ENCODE measurements at regions not wholly inside any gene's neighbourhood (a gene's known extent, or its start where the extent isn't known, plus 50 kb on each side); places are given as distances from the start of the nearest gene placed in this dataset.

- Histone ChIP-seq H3K36me3 (ENCODE audit: control insufficient read depth in 2 of 2, insufficient read depth in 2 of 2, low read length in 2 of 2) (no peaks in the 10 kb centered on the region), H3K27me3 (ENCODE audit: control insufficient read depth in 2 of 2, insufficient read depth in 2 of 2, low read length in 2 of 2) (no peaks in the 10 kb centered on the region), H3K9me3 (ENCODE audit: control insufficient read depth in 2 of 2, low read length in 2 of 2) (no peaks in the 10 kb centered on the region), H3K4me3 (ENCODE audit: low read length in 2 of 2) (no peak overlapping the region), H3K9ac (ENCODE audit: low read depth in 1 of 2, low read length in 2 of 2) (no peak overlapping the region), H3K27ac (ENCODE audit: low read depth in 2 of 2, low read length in 2 of 2) (no peak overlapping the region), H3K4me1 (ENCODE audit: control insufficient read depth in 2 of 2, insufficient read depth in 2 of 2, low read length in 2 of 2) (no peaks in the 10 kb centered on the region)
Observed at GRCh38 chr17:6233339-6233738, 163.2 kb downstream of the WSCD1 start.

GRCh38 chr17:6232732-6233101 is 162.5 kb downstream of the WSCD1 start:
- H3K9me3 ChIP-seq (ENCODE audit: control insufficient read depth in 2 of 2, low read length in 2 of 2): no peaks in the 10 kb centered on the region
- H3K4me1 ChIP-seq (ENCODE audit: control insufficient read depth in 2 of 2, insufficient read depth in 2 of 2, low read length in 2 of 2): no peaks in the 10 kb centered on the region

GRCh38 chr17:6231886-6232731 is 161.9 kb downstream of the WSCD1 start:
- Histone ChIP-seq H3K9me3 (ENCODE audit: control insufficient read depth in 2 of 2, low read length in 2 of 2) (no peaks in the 10 kb centered on the region), H3K27me3 (ENCODE audit: control insufficient read depth in 2 of 2, insufficient read depth in 2 of 2, low read length in 2 of 2) (no peaks in the 10 kb centered on the region), H3K4me1 (ENCODE audit: control insufficient read depth in 2 of 2, insufficient read depth in 2 of 2, low read length in 2 of 2) (no peaks in the 10 kb centered on the region), H3K4me3 (ENCODE audit: low read length in 2 of 2) (no peak overlapping the region), H3K36me3 (ENCODE audit: control insufficient read depth in 2 of 2, insufficient read depth in 2 of 2, low read length in 2 of 2) (no peaks in the 10 kb centered on the region), H3K9ac (ENCODE audit: low read depth in 1 of 2, low read length in 2 of 2) (no peak overlapping the region), H3K27ac (ENCODE audit: low read depth in 2 of 2, low read length in 2 of 2) (no peak overlapping the region)

More at GRCh38 chr17:6232732-6233101, 162.5 kb downstream of the WSCD1 start:
- H3K27ac ChIP-seq (ENCODE audit: low read depth in 2 of 2, low read length in 2 of 2): no peak overlapping the region
- H3K9ac ChIP-seq (ENCODE audit: low read depth in 1 of 2, low read length in 2 of 2): no peak overlapping the region
- H3K27me3 ChIP-seq (ENCODE audit: control insufficient read depth in 2 of 2, insufficient read depth in 2 of 2, low read length in 2 of 2): no peaks in the 10 kb centered on the region
- no peak overlapping the region for H3K4me3 ChIP-seq (ENCODE audit: low read length in 2 of 2)
- H3K36me3 ChIP-seq (ENCODE audit: control insufficient read depth in 2 of 2, insufficient read depth in 2 of 2, low read length in 2 of 2): no peaks in the 10 kb centered on the region

GRCh38 chr17:6231465-6231864 is 161.3 kb downstream of the WSCD1 start:
- Histone ChIP-seq H3K9me3 (ENCODE audit: control insufficient read depth in 2 of 2, low read length in 2 of 2) (no peaks in the 10 kb centered on the region), H3K9ac (ENCODE audit: low read depth in 1 of 2, low read length in 2 of 2) (no peak overlapping the region)

GRCh38 chr17:6218333-6218732 is 148.2 kb downstream of the WSCD1 start:
- Histone ChIP-seq H3K9ac (ENCODE audit: low read depth in 1 of 2, low read length in 2 of 2) (no peak overlapping the region), H3K27ac (ENCODE audit: low read depth in 2 of 2, low read length in 2 of 2) (no peak overlapping the region), H3K4me1 (ENCODE audit: control insufficient read depth in 2 of 2, insufficient read depth in 2 of 2, low read length in 2 of 2) (no peaks in the 10 kb centered on the region), H3K4me3 (ENCODE audit: low read length in 2 of 2) (no peak overlapping the region), H3K9me3 (ENCODE audit: control insufficient read depth in 2 of 2, low read length in 2 of 2) (peaks cover 0 to 5% of the 10 kb centered on the region in 2 donors), H3K27me3 (ENCODE audit: control insufficient read depth in 2 of 2, insufficient read depth in 2 of 2, low read length in 2 of 2) (no peaks in the 10 kb centered on the region), H3K36me3 (ENCODE audit: control insufficient read depth in 2 of 2, insufficient read depth in 2 of 2, low read length in 2 of 2) (no peaks in the 10 kb centered on the region)

More at GRCh38 chr17:6231465-6231864, 161.3 kb downstream of the WSCD1 start:
- no peaks in the 10 kb centered on the region for H3K36me3 ChIP-seq (ENCODE audit: control insufficient read depth in 2 of 2, insufficient read depth in 2 of 2, low read length in 2 of 2)
- no peak overlapping the region for H3K27ac ChIP-seq (ENCODE audit: low read depth in 2 of 2, low read length in 2 of 2)
- H3K27me3 ChIP-seq (ENCODE audit: control insufficient read depth in 2 of 2, insufficient read depth in 2 of 2, low read length in 2 of 2): no peaks in the 10 kb centered on the region
- H3K4me3 ChIP-seq (ENCODE audit: low read length in 2 of 2): no peak overlapping the region
- H3K4me1 ChIP-seq (ENCODE audit: control insufficient read depth in 2 of 2, insufficient read depth in 2 of 2, low read length in 2 of 2): no peaks in the 10 kb centered on the region

GRCh38 chr17:6215071-6216035 is 145.2 kb downstream of the WSCD1 start:
- Histone ChIP-seq H3K4me1 (ENCODE audit: control insufficient read depth in 2 of 2, insufficient read depth in 2 of 2, low read length in 2 of 2) (no peaks in the 10 kb centered on the region), H3K27ac (ENCODE audit: low read depth in 2 of 2, low read length in 2 of 2) (no peak overlapping the region), H3K36me3 (ENCODE audit: control insufficient read depth in 2 of 2, insufficient read depth in 2 of 2, low read length in 2 of 2) (no peaks in the 10 kb centered on the region), H3K9me3 (ENCODE audit: control insufficient read depth in 2 of 2, low read length in 2 of 2) (no peaks in the 10 kb centered on the region), H3K9ac (ENCODE audit: low read depth in 1 of 2, low read length in 2 of 2) (no peak overlapping the region), H3K27me3 (ENCODE audit: control insufficient read depth in 2 of 2, insufficient read depth in 2 of 2, low read length in 2 of 2) (no peaks in the 10 kb centered on the region), H3K4me3 (ENCODE audit: low read length in 2 of 2) (no peak overlapping the region)

- H3K36me3 ChIP-seq (ENCODE audit: control insufficient read depth in 2 of 2, insufficient read depth in 2 of 2, low read length in 2 of 2): no peaks in the 10 kb centered on the region
- H3K9me3 ChIP-seq (ENCODE audit: control insufficient read depth in 2 of 2, low read length in 2 of 2): no peaks in the 10 kb centered on the region
- no peak overlapping the region for H3K9ac ChIP-seq (ENCODE audit: low read depth in 1 of 2, low read length in 2 of 2)
- no peaks in the 10 kb centered on the region for H3K27me3 ChIP-seq (ENCODE audit: control insufficient read depth in 2 of 2, insufficient read depth in 2 of 2, low read length in 2 of 2)
- H3K27ac ChIP-seq (ENCODE audit: low read depth in 2 of 2, low read length in 2 of 2): no peak overlapping the region
- no peaks in the 10 kb centered on the region for H3K4me1 ChIP-seq (ENCODE audit: control insufficient read depth in 2 of 2, insufficient read depth in 2 of 2, low read length in 2 of 2)
- H3K4me3 ChIP-seq (ENCODE audit: low read length in 2 of 2): no peak overlapping the region
Observed at GRCh38 chr17:6213859-6214258, 143.7 kb downstream of the WSCD1 start.

DNA sequence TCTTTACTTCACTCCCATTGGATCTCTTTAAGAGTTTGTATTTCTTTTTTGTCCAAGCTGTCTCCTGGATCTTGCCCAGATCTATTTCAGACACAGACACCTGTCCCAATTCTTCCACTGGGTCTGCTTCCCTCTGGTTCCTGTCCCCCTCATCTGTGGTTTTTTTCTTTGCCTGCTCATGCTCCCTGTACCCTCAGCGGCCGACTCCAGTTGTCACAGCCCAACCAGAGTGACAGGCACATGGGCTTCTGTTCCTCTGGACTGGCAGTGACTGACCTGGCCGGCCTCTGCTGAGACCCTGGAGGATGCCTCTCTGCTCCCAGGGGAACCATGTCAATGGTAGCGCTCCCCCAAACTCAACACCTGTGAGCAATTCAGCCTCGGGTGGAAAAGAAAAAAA is 142.6 kb downstream of the WSCD1 start:
- H3K27me3 ChIP-seq (ENCODE audit: control insufficient read depth in 2 of 2, insufficient read depth in 2 of 2, low read length in 2 of 2): no peaks in the 10 kb centered on the region
- no peak overlapping the region for H3K9ac ChIP-seq (ENCODE audit: low read depth in 1 of 2, low read length in 2 of 2)
- H3K27ac ChIP-seq (ENCODE audit: low read depth in 2 of 2, low read length in 2 of 2): no peak overlapping the region
- H3K9me3 ChIP-seq (ENCODE audit: control insufficient read depth in 2 of 2, low read length in 2 of 2): no peaks in the 10 kb centered on the region
- no peak overlapping the region for H3K4me3 ChIP-seq (ENCODE audit: low read length in 2 of 2)
- no peaks in the 10 kb centered on the region for H3K36me3 ChIP-seq (ENCODE audit: control insufficient read depth in 2 of 2, insufficient read depth in 2 of 2, low read length in 2 of 2)
- H3K4me1 ChIP-seq (ENCODE audit: control insufficient read depth in 2 of 2, insufficient read depth in 2 of 2, low read length in 2 of 2): no peaks in the 10 kb centered on the region

DNA sequence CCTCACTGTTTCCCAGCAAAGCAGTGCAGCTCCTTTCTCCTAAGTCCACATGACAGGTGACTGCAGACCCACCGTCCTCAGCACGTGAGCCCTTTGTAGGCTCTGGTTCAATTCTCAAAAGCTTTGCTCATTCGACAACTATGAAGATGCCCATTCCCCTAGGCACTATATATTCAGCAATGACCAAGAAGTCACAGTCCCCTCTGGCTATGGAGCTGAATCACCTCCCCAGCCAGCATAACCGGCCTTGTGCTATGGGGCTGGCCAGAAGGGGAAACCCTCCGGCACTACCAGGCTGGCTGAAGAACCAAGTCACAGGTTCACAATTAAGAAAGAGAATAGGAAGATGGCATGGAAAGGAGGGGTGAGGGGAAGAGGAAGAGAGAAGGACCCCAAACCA is 139.7 kb downstream of the WSCD1 start:
- Histone ChIP-seq H3K4me3 (ENCODE audit: low read length in 2 of 2) (no peak overlapping the region), H3K9me3 (ENCODE audit: control insufficient read depth in 2 of 2, low read length in 2 of 2) (no peaks in the 10 kb centered on the region), H3K4me1 (ENCODE audit: control insufficient read depth in 2 of 2, insufficient read depth in 2 of 2, low read length in 2 of 2) (no peaks in the 10 kb centered on the region), H3K9ac (ENCODE audit: low read depth in 1 of 2, low read length in 2 of 2) (no peak overlapping the region), H3K27ac (ENCODE audit: low read depth in 2 of 2, low read length in 2 of 2) (no peak overlapping the region), H3K27me3 (ENCODE audit: control insufficient read depth in 2 of 2, insufficient read depth in 2 of 2, low read length in 2 of 2) (peaks cover 0 to 2% of the 10 kb centered on the region in 2 donors), H3K36me3 (ENCODE audit: control insufficient read depth in 2 of 2, insufficient read depth in 2 of 2, low read length in 2 of 2) (no peaks in the 10 kb centered on the region)

DNA sequence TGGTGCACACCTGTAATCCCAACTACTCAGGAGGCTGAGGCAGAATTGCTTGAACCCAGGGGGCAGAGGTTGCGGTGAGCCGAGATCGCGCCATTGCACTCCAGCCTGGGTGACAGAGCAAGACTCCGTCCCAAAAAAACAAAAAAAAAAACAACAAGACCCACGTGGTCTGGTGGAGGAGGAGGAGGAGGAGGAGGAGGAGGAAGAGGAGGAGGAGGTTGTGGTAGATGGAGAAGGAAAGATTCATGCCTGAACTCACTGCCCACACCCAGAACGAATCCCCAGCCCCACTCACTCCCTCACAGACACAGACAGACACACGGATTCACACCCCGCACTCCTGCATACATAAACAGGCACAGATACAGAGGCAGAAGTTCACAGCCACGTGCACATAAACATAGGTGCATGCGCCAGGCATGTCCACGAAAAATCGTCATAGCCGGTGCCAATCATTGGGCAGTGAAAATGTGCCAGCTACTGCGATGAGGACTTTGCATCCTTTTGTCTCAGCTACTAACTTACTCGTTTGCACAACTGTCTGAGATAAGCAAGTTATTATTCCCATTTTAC is 138.5 kb downstream of the WSCD1 start:
- Histone ChIP-seq H3K9me3 (ENCODE audit: control insufficient read depth in 2 of 2, low read length in 2 of 2) (no peaks in the 10 kb centered on the region), H3K27me3 (ENCODE audit: control insufficient read depth in 2 of 2, insufficient read depth in 2 of 2, low read length in 2 of 2) (peaks cover 0 to 2% of the 10 kb centered on the region in 2 donors), H3K9ac (ENCODE audit: low read depth in 1 of 2, low read length in 2 of 2) (no peak overlapping the region), H3K36me3 (ENCODE audit: control insufficient read depth in 2 of 2, insufficient read depth in 2 of 2, low read length in 2 of 2) (no peaks in the 10 kb centered on the region), H3K27ac (ENCODE audit: low read depth in 2 of 2, low read length in 2 of 2) (no peak overlapping the region), H3K4me3 (ENCODE audit: low read length in 2 of 2) (no peak overlapping the region), H3K4me1 (ENCODE audit: control insufficient read depth in 2 of 2, insufficient read depth in 2 of 2, low read length in 2 of 2) (no peaks in the 10 kb centered on the region)
